ENCODE measurements at regions not wholly inside any gene's neighbourhood (a gene's known extent, or its start where the extent isn't known, plus 50 kb on each side); places are given as distances from the start of the nearest gene placed in this dataset.
A peak's percentile ranks its signal among the peaks of the same experiment; 100 is the strongest.

DNA sequence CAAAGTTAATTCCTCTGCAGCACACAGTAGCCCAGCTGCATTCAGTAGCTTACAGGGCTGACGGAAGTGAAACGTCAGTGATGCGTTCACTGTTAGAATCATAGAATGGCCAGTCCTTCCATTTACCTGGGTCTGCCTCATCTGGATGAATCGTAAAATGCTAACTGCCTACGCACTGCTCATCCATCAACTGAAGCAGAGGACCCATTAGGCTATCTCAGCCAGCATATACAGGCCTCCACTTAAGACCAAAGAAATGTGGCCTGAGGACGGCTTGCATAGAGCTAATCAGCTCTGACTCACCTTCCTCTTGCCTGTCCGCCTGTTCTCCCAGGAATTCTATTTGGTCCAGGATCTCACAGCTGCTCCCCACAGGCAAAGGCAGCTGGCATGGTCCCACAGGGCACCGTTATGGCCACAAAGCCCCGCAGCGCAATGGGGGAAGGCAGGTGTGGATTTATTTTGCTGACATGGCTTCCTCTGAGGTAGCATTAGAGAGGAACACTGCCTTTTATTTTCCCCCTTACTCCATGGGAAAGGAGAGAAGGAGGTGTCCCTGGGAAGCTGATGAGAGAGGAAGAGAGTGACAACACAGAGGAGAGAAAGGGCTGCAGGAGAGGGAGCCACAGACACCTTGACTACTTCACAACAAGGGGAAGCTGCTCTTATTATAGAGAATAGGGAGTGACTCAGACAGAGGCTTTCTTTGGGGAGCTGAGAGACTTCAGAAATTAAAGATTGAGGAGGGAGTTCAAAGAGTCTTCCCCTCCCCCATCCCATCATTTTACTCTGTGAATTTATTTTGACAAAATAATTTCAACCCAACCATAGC, 177.6 kb downstream of the HHIPL2 start:
- DNase-seq (ENCODE audit: low read depth) = no peak

DNA sequence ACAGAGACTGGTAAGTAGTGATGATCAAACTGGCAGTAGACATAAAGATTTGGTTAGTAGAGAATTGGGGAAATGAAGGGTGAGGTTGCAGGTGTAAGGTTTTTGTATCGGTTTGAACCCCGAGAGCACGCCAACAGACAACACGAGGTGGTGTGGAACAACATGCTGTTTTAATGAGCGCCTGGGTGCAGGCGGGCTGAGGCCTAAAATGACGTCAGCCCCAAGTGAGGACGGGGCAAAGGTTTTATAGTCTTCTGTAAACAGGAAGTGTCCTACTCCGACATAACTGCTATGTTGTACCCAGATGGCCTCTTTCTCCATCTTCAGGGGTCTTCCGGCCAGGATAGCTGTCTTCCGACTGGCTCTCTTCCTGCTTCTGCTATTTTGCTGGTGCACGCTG, 178.8 kb downstream of the HHIPL2 start:
- no peak for DNase-seq (ENCODE audit: low read depth)

DNA sequence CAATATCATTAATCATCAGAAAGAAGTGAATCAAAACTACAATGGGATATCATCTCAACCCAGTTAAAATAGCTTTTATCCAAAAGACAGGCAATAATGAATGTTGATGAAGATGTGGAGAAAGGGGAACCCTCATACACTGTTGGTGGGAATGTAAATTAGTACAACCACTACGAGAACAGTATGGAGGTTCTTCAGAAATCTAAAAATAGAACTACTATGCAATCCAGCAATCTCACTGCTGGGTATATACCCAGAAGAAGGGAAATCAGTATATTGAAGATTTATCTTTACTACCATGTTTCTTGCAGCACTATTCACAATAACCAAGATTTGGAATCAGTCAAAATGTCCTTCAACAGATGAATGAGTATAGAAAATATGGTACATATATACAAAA, 189.8 kb downstream of the HHIPL2 start:
- DNase-seq (ENCODE audit: low read depth) = no peak

DNA sequence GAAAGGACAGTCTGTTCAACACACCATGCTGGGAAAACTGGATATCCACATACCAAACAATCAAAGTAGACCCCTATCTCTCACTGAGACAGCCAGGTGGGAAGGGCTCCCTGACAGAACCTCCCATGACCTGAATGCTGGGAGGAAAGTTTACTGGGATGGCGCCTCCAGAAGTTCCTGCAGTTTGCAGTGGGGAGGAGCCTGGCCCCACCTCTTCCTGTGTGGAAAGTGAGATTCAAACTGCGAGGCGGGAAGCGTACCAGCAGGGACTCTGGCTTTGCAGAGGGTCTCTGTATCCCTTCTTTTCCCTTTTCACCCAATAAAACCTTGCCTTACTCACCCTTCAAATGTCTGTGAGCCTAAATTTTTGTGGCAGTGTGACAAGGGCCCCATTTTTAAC, 190.7 kb downstream of the HHIPL2 start:
- no peak for DNase-seq (ENCODE audit: low read depth)

GRCh38 chr1:222347627-222348026, 200.3 kb downstream of the HHIPL2 start:
- DNase-seq (ENCODE audit: low read depth) = no peak

DNA sequence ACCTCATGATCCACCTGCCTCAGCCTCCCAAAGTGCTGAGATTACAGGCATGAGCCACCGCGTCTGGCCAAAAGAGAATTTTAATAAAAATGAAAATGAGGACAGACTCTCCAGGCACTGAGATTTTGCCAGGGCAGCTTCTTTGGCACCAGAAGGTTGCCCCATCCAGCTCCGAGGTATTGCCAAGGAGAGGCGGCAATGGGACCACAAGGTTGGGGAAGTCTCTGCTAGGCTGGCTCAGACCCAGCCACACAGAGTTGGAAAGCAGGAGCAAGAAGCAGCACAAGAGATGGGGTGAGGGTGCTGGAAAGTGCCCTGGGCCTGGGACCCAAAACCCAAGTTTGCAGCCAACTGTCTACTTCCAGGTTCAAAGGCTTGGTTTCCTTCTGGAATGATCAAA, 200.9 kb downstream of the HHIPL2 start:
- no peak for DNase-seq (ENCODE audit: low read depth)

DNA sequence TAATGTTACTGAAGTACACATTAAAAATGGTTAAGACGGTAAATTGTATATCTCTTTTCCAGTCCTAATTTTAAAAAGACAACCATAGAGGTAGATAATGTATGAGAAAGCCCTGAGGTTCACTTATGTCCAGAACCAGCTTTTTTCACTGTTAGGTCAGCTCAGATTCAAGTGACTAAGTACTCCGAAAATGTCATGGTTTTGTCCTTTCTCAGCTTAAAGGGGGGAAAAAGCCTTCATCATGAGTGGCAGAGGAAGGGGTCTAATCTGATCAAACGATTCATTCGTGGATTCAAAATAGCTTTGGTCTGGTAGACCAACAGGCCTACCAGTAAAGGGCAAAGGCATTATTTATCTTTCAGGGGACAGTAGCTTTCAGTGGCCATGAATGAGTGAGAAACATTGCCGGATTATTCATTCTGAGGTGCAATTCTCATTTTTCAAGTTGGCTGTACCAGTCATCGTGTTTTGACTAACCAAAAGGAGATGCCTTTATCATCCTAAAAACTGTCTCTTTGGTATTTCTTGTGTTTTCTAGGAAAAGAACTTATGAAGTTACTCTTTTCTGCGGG, 208.4 kb downstream of the HHIPL2 start:
- no peak for DNase-seq (ENCODE audit: low read depth)

DNA sequence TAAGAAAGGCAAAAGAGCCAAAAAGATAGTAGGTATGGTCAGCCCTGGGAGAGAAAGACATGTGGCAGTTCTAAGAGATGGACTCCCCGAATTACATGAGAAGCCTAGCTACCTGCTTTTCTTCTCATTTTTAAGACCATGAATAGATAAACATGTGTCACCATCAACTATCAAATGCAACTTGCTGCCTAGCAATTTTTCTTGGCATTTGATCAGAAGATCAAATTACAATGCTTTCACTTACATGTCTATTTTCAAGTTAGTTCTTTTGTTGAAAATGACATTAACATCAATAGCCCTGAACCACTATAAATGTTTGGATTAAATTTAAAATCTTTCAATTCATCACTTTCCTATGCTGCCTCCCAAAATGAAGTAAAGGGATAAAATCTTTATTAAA, 212.3 kb downstream of the HHIPL2 start:
- DNase-seq (ENCODE audit: low read depth) = no peak

- no peak for DNase-seq (ENCODE audit: low read depth)
These were observed 213.8 kb downstream of the HHIPL2 start for GRCh38 chr1:222334026-222334680.

- no peak for DNase-seq (ENCODE audit: low read depth)
These were observed 216.1 kb downstream of the HHIPL2 start for GRCh38 chr1:222331765-222332164.

DNA sequence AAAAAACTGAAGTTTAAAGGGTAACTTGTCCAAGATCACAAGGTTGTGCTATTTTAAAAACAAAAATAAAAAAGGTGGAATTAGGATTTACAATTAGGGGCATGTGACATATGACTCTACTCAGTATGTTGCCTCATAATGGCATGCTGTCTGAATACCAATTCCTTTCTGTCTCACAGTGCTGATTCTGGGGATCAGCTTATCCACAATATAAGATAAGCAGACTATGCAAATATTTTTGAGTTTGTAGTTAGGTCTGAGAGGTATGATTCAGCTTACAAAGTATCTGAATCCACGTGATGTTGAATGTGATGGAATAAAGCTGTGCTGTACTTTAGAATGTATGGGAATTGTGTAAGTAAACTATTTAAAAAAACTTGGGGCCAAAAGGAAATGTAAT, 216.6 kb downstream of the HHIPL2 start:
- no peak for DNase-seq (ENCODE audit: low read depth)

DNA sequence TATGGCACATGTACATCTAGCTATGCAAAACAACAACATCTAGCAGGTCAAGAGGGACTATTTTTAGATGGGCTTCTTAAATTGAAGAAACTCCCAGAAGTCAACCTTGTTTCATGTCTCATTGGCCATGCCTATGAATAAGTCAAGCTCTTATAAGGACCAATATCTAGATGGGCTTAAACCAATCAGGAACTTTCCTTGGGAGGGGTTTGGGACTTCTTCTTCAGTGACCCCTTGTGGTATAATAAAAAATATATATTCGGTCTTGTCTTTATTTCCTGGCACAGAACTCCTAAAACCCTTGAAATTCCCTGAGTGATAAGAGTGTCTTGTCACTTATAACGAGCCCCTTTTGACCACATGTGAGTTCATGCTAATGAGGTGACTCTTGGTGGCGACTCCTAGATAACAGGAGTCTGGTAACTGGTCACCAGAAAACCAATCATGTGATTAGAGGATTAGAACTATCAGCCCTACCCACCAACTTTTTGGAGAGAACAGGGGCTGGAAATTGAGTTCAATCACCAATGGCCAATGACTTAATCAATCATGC, 218.3 kb downstream of the HHIPL2 start:
- DNase-seq (ENCODE audit: low read depth) = no peak

DNA sequence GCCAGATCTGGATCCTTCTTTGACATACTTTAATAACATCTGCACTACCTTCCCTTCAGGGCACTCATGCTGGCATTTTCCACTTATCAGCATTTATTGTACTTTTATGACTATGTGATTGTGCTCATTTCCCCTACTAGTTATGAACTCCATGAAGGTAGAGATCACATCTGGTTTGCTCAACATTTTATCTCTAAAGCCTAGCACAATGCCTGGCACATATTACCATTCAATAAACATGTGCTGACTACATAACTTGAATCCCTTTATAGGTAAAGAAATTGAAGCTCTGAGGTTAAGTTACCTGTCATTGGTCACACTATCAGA, 221.2 kb downstream of the HHIPL2 start:
- DNase-seq (ENCODE audit: low read depth) = no peak

GRCh38 chr1:222326006-222326709, 221.7 kb downstream of the HHIPL2 start:
- DNase-seq (ENCODE audit: low read depth) = no peak

- no peak for DNase-seq (ENCODE audit: low read depth)
These were observed 222.4 kb downstream of the HHIPL2 start for GRCh38 chr1:222325506-222325905.

DNA sequence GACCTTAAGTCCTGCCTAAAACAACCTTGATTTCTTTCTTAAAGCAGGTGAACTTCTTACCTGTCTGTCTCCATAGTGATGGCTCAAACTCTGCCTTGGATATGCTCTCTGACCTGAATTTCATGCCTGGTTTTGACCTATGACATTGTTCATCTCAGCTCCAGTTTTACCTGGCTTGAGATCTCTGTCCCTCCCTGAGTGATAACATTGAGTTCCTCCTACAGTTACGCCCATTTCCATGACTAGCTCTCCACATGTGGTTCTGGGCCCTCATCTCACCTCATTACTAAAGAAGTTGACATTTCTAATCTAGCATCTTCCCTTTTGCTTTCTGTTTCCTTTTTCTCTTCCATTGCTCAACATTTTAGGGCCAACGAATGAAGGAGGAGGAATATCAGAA, 233.1 kb downstream of the HHIPL2 start:
- DNase-seq (ENCODE audit: low read depth) = no peak

DNA sequence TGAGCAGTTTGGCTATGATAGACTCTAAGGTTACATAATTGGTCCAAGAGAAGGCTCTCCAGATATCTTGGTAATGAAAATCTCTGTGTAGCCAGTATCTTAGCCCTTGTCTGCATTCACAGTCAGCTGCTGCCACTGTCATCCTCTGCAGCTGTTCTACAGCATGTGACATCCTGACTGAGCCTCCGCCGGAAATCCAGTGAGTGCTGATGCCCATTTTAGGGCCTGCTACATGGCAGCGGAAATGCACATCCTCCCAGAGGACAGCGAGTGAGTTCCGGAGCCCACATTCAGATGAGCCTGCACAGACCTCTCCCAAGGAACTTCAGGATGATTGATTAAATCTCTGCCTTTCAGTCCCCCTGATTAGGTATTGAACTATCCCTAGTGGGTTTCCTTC, 237.1 kb downstream of the HHIPL2 start:
- peak; percentile 43 for DNase-seq (ENCODE audit: low read depth)

DNA sequence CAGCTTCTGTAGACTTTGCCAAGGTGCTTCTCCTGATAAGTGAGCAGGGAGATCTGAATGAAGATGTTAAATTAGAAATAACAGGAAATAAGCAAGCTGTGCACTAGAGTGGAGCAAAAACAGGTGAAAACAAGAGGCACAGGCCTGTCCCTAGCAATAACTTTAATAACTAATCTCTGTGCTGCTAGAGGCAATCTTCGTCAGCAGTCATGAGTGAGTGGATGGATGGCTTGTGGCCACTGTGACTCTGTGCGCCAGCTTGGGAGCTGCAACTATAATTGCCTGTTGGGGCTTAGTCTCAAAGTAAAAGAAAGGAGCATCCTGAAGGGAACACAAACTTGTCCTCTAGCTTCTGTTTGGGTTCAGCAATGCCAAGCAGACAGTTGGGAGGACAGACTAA, 240.3 kb downstream of the HHIPL2 start:
- DNase-seq (ENCODE audit: low read depth) = no peak

- no peak for DNase-seq (ENCODE audit: low read depth)
These were observed 241.4 kb downstream of the HHIPL2 start for GRCh38 chr1:222306512-222306911.

DNA sequence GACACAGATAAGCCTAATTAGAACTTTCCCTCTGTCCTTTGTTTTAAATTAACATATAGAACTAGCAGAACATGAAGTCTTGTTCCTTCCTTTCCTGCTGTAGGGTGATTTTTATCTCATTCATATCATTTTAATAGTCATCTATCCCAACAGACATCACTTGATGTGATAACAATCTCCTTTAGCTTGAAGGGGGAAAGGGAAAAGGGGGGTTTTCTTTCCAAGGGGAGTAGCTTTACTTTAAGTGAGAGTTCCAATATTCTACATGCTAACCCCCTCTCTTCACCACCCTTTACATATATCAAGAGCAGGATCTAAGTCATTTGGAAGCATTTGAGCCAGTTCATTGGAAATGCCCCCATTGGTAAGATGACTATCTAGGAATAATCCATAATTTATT, 241.9 kb downstream of the HHIPL2 start:
- DNase-seq (ENCODE audit: low read depth) = no peak

DNA sequence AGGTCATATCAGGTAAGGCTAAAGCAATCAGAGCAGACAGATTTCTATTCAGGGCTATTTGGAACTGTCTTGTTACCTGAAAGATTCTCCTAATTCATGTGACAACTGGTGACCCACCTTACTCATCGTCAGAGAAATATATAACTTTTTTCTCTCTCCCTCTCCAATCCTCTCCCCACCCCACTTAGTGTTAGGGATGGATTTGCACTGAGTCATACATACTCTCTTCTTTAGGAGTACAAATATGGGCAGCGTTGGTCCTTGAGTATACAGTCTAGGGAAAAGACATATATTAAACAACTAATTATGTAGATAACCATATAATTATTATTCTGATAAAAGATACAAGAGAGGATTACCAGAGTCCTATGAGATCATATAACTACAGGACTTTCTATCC, 246.3 kb downstream of the HHIPL2 start:
- no peak for DNase-seq (ENCODE audit: low read depth)

GRCh38 chr1:222299524-222299923, 248.4 kb downstream of the HHIPL2 start:
- no peak for DNase-seq (ENCODE audit: low read depth)

Data from forelimb muscle (tissue), 1 donor.